DND-41 (cell line): ENCODE measurements at regions not wholly inside any gene's neighbourhood (a gene's known extent, or its start where the extent isn't known, plus 50 kb on each side); places are given as distances from the start of the nearest gene placed in this dataset.

Experiments
- EZH2 ChIP-seq: IDR thresholded peaks from 3 replicates; pipeline ENCODE4 v1.6.1; 2012; ENCODE audit warnings: borderline replicate concordance, low read depth, mild to moderate bottlenecking, moderate library complexity, low read length, inconsistent platforms; ENCODE audit not compliant: severe bottlenecking
- TF ChIP-seq, protein P1 (sequence below): IDR thresholded peaks from 2 replicates; pipeline ENCODE4 v1.5.1; 2012; ENCODE audit warnings: borderline replicate concordance, low read length, moderate library complexity, mild to moderate bottlenecking; ENCODE audit not compliant: poor library complexity, severe bottlenecking; ENCODE audit errors: extremely low read depth

DNA sequence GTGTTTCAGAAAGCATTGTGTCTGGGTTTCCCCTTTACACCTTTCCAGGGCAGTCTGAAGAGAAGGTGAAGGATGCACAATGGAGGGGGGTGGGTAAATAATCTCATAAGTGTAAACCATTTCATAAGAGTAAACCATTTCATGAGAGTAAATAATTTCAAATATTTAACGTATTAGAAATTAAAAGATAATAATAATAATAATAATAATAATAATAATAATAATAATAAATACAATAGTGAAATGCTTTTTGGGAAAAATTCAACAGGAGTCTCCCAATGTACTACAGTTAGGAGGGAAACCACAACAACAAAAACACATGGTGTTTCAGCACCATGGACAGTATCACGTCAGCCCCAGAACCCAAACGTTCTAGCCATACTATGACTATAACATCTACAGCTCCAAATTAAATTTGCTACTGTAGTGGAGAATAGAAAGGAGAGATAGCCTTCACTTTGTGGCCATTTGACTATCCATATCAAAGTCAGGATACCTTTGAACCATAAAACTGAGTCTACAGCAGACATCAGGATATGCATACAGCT lies 691.8 kb downstream of the BCL11B start:
- TF ChIP-seq, protein P1, sequence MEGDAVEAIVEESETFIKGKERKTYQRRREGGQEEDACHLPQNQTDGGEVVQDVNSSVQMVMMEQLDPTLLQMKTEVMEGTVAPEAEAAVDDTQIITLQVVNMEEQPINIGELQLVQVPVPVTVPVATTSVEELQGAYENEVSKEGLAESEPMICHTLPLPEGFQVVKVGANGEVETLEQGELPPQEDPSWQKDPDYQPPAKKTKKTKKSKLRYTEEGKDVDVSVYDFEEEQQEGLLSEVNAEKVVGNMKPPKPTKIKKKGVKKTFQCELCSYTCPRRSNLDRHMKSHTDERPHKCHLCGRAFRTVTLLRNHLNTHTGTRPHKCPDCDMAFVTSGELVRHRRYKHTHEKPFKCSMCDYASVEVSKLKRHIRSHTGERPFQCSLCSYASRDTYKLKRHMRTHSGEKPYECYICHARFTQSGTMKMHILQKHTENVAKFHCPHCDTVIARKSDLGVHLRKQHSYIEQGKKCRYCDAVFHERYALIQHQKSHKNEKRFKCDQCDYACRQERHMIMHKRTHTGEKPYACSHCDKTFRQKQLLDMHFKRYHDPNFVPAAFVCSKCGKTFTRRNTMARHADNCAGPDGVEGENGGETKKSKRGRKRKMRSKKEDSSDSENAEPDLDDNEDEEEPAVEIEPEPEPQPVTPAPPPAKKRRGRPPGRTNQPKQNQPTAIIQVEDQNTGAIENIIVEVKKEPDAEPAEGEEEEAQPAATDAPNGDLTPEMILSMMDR = no peak
- TF ChIP-seq EZH2 = no peak
